ENCODE measurements at regions not wholly inside any gene's neighbourhood (a gene's known extent, or its start where the extent isn't known, plus 50 kb on each side); places are given as distances from the start of the nearest gene placed in this dataset.
A peak's percentile ranks its signal among the peaks of the same experiment; 100 is the strongest.
"Not testable (repeated sequence)": the region's sequence is repeated elsewhere in the genome, so short reads cannot be mapped to it uniquely, and the experiment has no call there.

GRCh38 chr7:68038621-68039314 lies 1042.1 kb downstream of the TYW1 start:
- no peak for DNase-seq

- no peak for DNase-seq
These were observed 1044.9 kb downstream of the TYW1 start for GRCh38 chr7:68041554-68041953.

GRCh38 chr7:68043546-68043945 lies 1046.9 kb downstream of the TYW1 start:
- no peak for DNase-seq

GRCh38 chr7:68050627-68051026 lies 1054.0 kb downstream of the TYW1 start:
- no peak for DNase-seq

- DNase-seq = no peak
These were observed 1061.4 kb downstream of the TYW1 start for GRCh38 chr7:68058014-68058413.

- DNase-seq = no peak
These were observed 1066.5 kb downstream of the TYW1 start for GRCh38 chr7:68063171-68063570.

GRCh38 chr7:68065581-68065980 lies 1068.9 kb downstream of the TYW1 start:
- no peak for DNase-seq

GRCh38 chr7:68067845-68068244 lies 1071.2 kb downstream of the TYW1 start:
- no peak for DNase-seq

GRCh38 chr7:68070992-68071391 lies 1074.4 kb downstream of the TYW1 start:
- no peak for DNase-seq

GRCh38 chr7:68073701-68074100 lies 1077.1 kb downstream of the TYW1 start:
- no peak for DNase-seq

GRCh38 chr7:68074242-68074641 lies 1077.6 kb downstream of the TYW1 start:
- no peak for DNase-seq

- no peak for DNase-seq
These were observed 1081.6 kb downstream of the TYW1 start for GRCh38 chr7:68078157-68078710.

- DNase-seq = not testable (repeated sequence)
These were observed 1085.7 kb downstream of the TYW1 start for GRCh38 chr7:68082066-68082960.

GRCh38 chr7:68082961-68083657 lies 1086.5 kb downstream of the TYW1 start:
- not testable (repeated sequence) for DNase-seq

- no peak for DNase-seq
These were observed 1090.8 kb downstream of the TYW1 start for GRCh38 chr7:68087401-68087800.

GRCh38 chr7:68088879-68089278 lies 1092.2 kb downstream of the TYW1 start:
- DNase-seq = no peak

- DNase-seq = not testable (repeated sequence)
These were observed 1093.6 kb downstream of the TYW1 start for GRCh38 chr7:68090256-68090655.

GRCh38 chr7:68103319-68103718 lies 1106.7 kb downstream of the TYW1 start:
- DNase-seq = no peak

- peak in 1 of 2 experiments; percentile 33 for DNase-seq
These were observed 1110.6 kb downstream of the TYW1 start for GRCh38 chr7:68107261-68107660.

GRCh38 chr7:68107968-68108367 lies 1111.3 kb downstream of the TYW1 start:
- DNase-seq = no peak

- no peak for DNase-seq
These were observed 1112.7 kb downstream of the TYW1 start for GRCh38 chr7:68109299-68109698.

- DNase-seq = no peak
These were observed 1122.8 kb downstream of the TYW1 start for GRCh38 chr7:68119411-68119810.

- DNase-seq = no peak
These were observed 1124.4 kb downstream of the TYW1 start for GRCh38 chr7:68121056-68121455.

Data from SHP77 (cell line).